ENCODE measurements at regions not wholly inside any gene's neighbourhood (a gene's known extent, or its start where the extent isn't known, plus 50 kb on each side); places are given as distances from the start of the nearest gene placed in this dataset.

- H3K4me3 Mint-ChIP-seq = no peak overlapping the region
- no peak overlapping the region for H3K27ac Mint-ChIP-seq
- peaks cover 42% of the 10 kb centered on the region for H3K27me3 Mint-ChIP-seq (ENCODE audit: low read depth)
- no peaks in the 10 kb centered on the region for H3K36me3 Mint-ChIP-seq (ENCODE audit: low read depth)
- TF ChIP-seq CTCF (IDR thresholded peaks at IDR 0.05; ENCODE audit: unreplicated experiment in 3 of 3) = no peak
- peaks cover 3% of the 10 kb centered on the region for H3K9me3 Mint-ChIP-seq
- peaks cover 6% of the 10 kb centered on the region for H3K4me1 Mint-ChIP-seq
These were observed 116.1 kb upstream of the PCBD1 start for GRCh38 chr10:71004176-71005075.

- no peak overlapping the region for H3K4me3 Mint-ChIP-seq
- H3K27ac Mint-ChIP-seq = no peak overlapping the region
- peaks cover 40% of the 10 kb centered on the region for H3K27me3 Mint-ChIP-seq (ENCODE audit: low read depth)
- no peak for TF ChIP-seq CTCF (IDR thresholded peaks at IDR 0.05; ENCODE audit: unreplicated experiment in 3 of 3)
- H3K9me3 Mint-ChIP-seq = peaks cover 1% of the 10 kb centered on the region
- H3K4me1 Mint-ChIP-seq = peaks cover 6% of the 10 kb centered on the region
- no peaks in the 10 kb centered on the region for H3K36me3 Mint-ChIP-seq (ENCODE audit: low read depth)
These were observed 117.3 kb upstream of the PCBD1 start for GRCh38 chr10:71005337-71006305.

GRCh38 chr10:71006506-71006905 lies 118.1 kb upstream of the PCBD1 start:
- TF ChIP-seq CTCF (IDR thresholded peaks at IDR 0.05; ENCODE audit: unreplicated experiment in 3 of 3) = no peak
- Mint-ChIP-seq H3K9me3 (no peaks in the 10 kb centered on the region), H3K4me1 (peaks cover 10% of the 10 kb centered on the region), H3K36me3 (ENCODE audit: low read depth) (no peaks in the 10 kb centered on the region), H3K27ac (no peak overlapping the region), H3K4me3 (no peak overlapping the region), H3K27me3 (ENCODE audit: low read depth) (peaks cover 40% of the 10 kb centered on the region)

GRCh38 chr10:71007516-71007915 lies 119.2 kb upstream of the PCBD1 start:
- Mint-ChIP-seq H3K27ac (no peak overlapping the region), H3K27me3 (ENCODE audit: low read depth) (peaks cover 39% of the 10 kb centered on the region), H3K4me1 (peaks cover 10% of the 10 kb centered on the region), H3K4me3 (no peak overlapping the region), H3K9me3 (no peaks in the 10 kb centered on the region), H3K36me3 (ENCODE audit: low read depth) (no peaks in the 10 kb centered on the region)
- TF ChIP-seq CTCF (IDR thresholded peaks at IDR 0.05; ENCODE audit: unreplicated experiment in 3 of 3) = no peak

- H3K4me3 Mint-ChIP-seq = no peak overlapping the region
- no peak for TF ChIP-seq CTCF (IDR thresholded peaks at IDR 0.05; ENCODE audit: unreplicated experiment in 3 of 3)
- no peaks in the 10 kb centered on the region for H3K36me3 Mint-ChIP-seq (ENCODE audit: low read depth)
- no peak overlapping the region for H3K27ac Mint-ChIP-seq
- peaks cover 10% of the 10 kb centered on the region for H3K4me1 Mint-ChIP-seq
- peaks cover 39% of the 10 kb centered on the region for H3K27me3 Mint-ChIP-seq (ENCODE audit: low read depth)
- no peaks in the 10 kb centered on the region for H3K9me3 Mint-ChIP-seq
These were observed 119.8 kb upstream of the PCBD1 start for GRCh38 chr10:71008150-71008549.
